ENCODE measurements at regions not wholly inside any gene's neighbourhood (a gene's known extent, or its start where the extent isn't known, plus 50 kb on each side); places are given as distances from the start of the nearest gene placed in this dataset.

- TF ChIP-seq EGR1 (IDR thresholded peaks at IDR 0.05; ENCODE audit: borderline replicate concordance in 1 of 2, low read depth in 2 of 2, low read length in 2 of 2) (no peak), SREBF2 (IDR thresholded peaks at IDR 0.05; ENCODE audit: low read length) (no peak), BRCA1 (IDR thresholded peaks at IDR 0.05; ENCODE audit: low read depth, low read length) (no peak)
- TF ChIP-seq, protein P1, sequence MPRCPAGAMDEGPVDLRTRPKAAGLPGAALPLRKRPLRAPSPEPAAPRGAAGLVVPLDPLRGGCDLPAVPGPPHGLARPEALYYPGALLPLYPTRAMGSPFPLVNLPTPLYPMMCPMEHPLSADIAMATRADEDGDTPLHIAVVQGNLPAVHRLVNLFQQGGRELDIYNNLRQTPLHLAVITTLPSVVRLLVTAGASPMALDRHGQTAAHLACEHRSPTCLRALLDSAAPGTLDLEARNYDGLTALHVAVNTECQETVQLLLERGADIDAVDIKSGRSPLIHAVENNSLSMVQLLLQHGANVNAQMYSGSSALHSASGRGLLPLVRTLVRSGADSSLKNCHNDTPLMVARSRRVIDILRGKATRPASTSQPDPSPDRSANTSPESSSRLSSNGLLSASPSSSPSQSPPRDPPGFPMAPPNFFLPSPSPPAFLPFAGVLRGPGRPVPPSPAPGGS (IDR thresholded peaks at IDR 0.05; ENCODE audit: borderline replicate concordance, insufficient read depth, low read depth, low read length, poor library complexity, severe bottlenecking), result no peak
Observed at GRCh38 chr2:189255711-189256110, 76.2 kb upstream of the COL5A2 start (continued).

DNA sequence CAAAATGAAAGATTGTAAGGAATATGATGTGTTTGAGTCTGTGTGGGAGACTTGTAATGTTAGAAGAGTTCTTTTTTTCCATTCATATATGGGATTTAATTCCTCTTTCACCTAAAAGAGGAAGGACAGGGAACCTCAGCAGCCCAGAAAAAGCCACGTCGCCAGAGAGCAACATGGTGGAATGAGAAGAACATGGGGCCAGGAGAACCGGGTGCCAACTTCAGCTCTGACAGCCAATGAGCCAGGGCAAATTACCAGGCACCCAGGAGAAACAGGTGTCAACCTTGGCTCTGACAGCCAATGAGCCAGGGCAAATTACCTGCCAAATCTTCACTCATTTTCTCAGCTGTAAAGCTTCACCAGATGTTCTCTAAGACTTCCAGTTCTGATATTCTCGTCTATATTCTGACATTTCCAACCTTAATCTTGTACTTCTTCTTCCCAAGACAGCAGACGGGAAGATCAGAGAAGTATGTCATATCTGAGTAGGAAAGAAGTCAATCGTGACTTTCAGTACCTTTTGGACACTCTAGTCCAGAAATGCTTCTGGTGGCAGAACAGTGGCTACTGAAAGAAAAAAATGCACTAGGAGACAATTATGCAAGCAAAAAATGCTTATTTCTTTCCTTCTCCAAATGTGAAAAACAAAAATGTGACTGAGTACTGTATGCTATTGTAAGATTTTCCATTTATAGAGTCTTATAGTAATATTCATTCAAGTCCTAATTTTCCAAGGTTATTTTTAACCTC lies 79.2 kb upstream of the COL5A2 start:
- H3K79me2 ChIP-seq (ENCODE audit: control insufficient read depth, insufficient read depth, low read length), result no peaks in the 10 kb centered on the region
- no peaks in the 10 kb centered on the region for H3K4me1 ChIP-seq (ENCODE audit: control insufficient read depth, insufficient read depth, low read length)
- 3% methylated on average over 6 of the region's 6 CpGs for WGBS (ENCODE audit: insufficient coverage, insufficient replicate concordance, low lambda C conversion rate, missing lambda C conversion rate)
- ATAC-seq (no peak), FAIRE-seq (no peak), DNase-seq (ENCODE audit: low read depth, low spot score) (no peak)
- no peak for TF ChIP-seq HDGF (IDR thresholded peaks at IDR 0.05)
- no peaks in the 10 kb centered on the region for H3K36me3 ChIP-seq (ENCODE audit: control insufficient read depth in 2 of 2, insufficient read depth in 2 of 2, low read length in 1 of 2)
- in situ Hi-C loops (cut with MboI) (no loop called here), intact Hi-C loops (cut with micrococcal nuclease; ENCODE audit: unreplicated experiment) (no loop called here)
- no peak overlapping the region for H3K9ac ChIP-seq (ENCODE audit: control insufficient read depth, insufficient read depth, low read length)
- H4K20me1 ChIP-seq (ENCODE audit: control insufficient read depth, insufficient read depth), result no peaks in the 10 kb centered on the region
- no peak overlapping the region for H3K4me2 ChIP-seq (ENCODE audit: control insufficient read depth, insufficient read depth)
- no peaks in the 10 kb centered on the region for H3K27me3 ChIP-seq (replicated peaks in 1 of 2; ENCODE audit: control insufficient read depth in 2 of 2, insufficient read depth in 2 of 2, low read length in 1 of 2)
- RAD21 ChIA-PET (ENCODE audit: unreplicated experiment), result no interaction called here
- POLR2A ChIA-PET, result no interaction called here
- no peak overlapping the region for H3K4me3 ChIP-seq
- no peaks in the 10 kb centered on the region for H3K9me3 ChIP-seq (replicated peaks; ENCODE audit: control insufficient read depth, insufficient read depth, low read length)
- CTCF ChIA-PET, result no interaction called here
- no peak overlapping the region for H3K27ac ChIP-seq (ENCODE audit: control insufficient read depth, insufficient read depth)
- BruUV-seq (replicated peaks), result no TSS peak
- H2AFZ ChIP-seq (ENCODE audit: control insufficient read depth, low read depth, low read length), result no peak overlapping the region
- SMC1A ChIA-PET (ENCODE audit: uncharacterized antibody, unreplicated experiment), result interaction anchor here (0.9 to 1.5 kb wide), 2 partner anchors 14 to 116 kb away, joined by 3 read pairs; no protein-coding TSS in a partner anchor

Data from GM12878 (cell line).